ENCODE measurements at regions not wholly inside any gene's neighbourhood (a gene's known extent, or its start where the extent isn't known, plus 50 kb on each side); places are given as distances from the start of the nearest gene placed in this dataset.

- no peaks in the 10 kb centered on the region for H3K4me1 ChIP-seq
- no peak overlapping the region for H3K4me3 ChIP-seq
- no peaks in the 10 kb centered on the region for H3K36me3 ChIP-seq
- no peak overlapping the region for H3K27ac ChIP-seq
- no peak for DNase-seq
- H3K27me3 ChIP-seq = no peaks in the 10 kb centered on the region
- intact Hi-C loops (cut with DNase I; ENCODE audit: low total_unique reads) = no loop called here
- H3K9me3 ChIP-seq = no peaks in the 10 kb centered on the region
- TF ChIP-seq POLR2A (IDR thresholded peaks at IDR 0.05) (no peak), CTCF (IDR thresholded peaks at IDR 0.05) (no peak)
Measured at GRCh38 chr10:111705021-111705420, 478.5 kb downstream of the GPAM start.

- Histone ChIP-seq H3K4me1 (no peaks in the 10 kb centered on the region), H3K36me3 (no peaks in the 10 kb centered on the region), H3K27me3 (no peaks in the 10 kb centered on the region), H3K4me3 (no peak overlapping the region), H3K27ac (no peak overlapping the region), H3K9me3 (no peaks in the 10 kb centered on the region)
- TF ChIP-seq CTCF (IDR thresholded peaks at IDR 0.05) (no peak), POLR2A (IDR thresholded peaks at IDR 0.05) (no peak)
- no peak for DNase-seq
- intact Hi-C loops (cut with DNase I; ENCODE audit: low total_unique reads) = no loop called here
Measured at GRCh38 chr10:111706331-111706730, 477.2 kb downstream of the GPAM start.

GRCh38 chr10:111707076-111707475 is 476.5 kb downstream of the GPAM start:
- intact Hi-C loops (cut with DNase I; ENCODE audit: low total_unique reads) = no loop called here
- no peaks in the 10 kb centered on the region for H3K27me3 ChIP-seq
- TF ChIP-seq CTCF (IDR thresholded peaks at IDR 0.05) (no peak), POLR2A (IDR thresholded peaks at IDR 0.05) (no peak)

GRCh38 chr10:111709603-111710002 is 474.0 kb downstream of the GPAM start:
- TF ChIP-seq CTCF (IDR thresholded peaks at IDR 0.05) (no peak), POLR2A (IDR thresholded peaks at IDR 0.05) (no peak)
- DNase-seq = no peak
- Histone ChIP-seq H3K27ac (no peak overlapping the region), H3K27me3 (no peaks in the 10 kb centered on the region), H3K4me1 (no peaks in the 10 kb centered on the region), H3K36me3 (no peaks in the 10 kb centered on the region), H3K9me3 (no peaks in the 10 kb centered on the region), H3K4me3 (no peak overlapping the region)
- intact Hi-C loops (cut with DNase I; ENCODE audit: low total_unique reads) = no loop called here

More at GRCh38 chr10:111707076-111707475, 476.5 kb downstream of the GPAM start:
- H3K4me1 ChIP-seq = no peaks in the 10 kb centered on the region
- no peak overlapping the region for H3K4me3 ChIP-seq
- H3K36me3 ChIP-seq = no peaks in the 10 kb centered on the region
- no peaks in the 10 kb centered on the region for H3K9me3 ChIP-seq
- H3K27ac ChIP-seq = no peak overlapping the region
- DNase-seq = no peak

GRCh38 chr10:111716032-111716431 is 467.5 kb downstream of the GPAM start:
- no peaks in the 10 kb centered on the region for H3K9me3 ChIP-seq
- no peaks in the 10 kb centered on the region for H3K27me3 ChIP-seq
- no peak overlapping the region for H3K4me3 ChIP-seq
- intact Hi-C loops (cut with DNase I; ENCODE audit: low total_unique reads) = no loop called here
- H3K36me3 ChIP-seq = no peaks in the 10 kb centered on the region
- H3K27ac ChIP-seq = no peak overlapping the region
- DNase-seq = no peak
- TF ChIP-seq CTCF (IDR thresholded peaks at IDR 0.05) (no peak), POLR2A (IDR thresholded peaks at IDR 0.05) (no peak)
- H3K4me1 ChIP-seq = no peaks in the 10 kb centered on the region
